RPMI7951 (cell line): ENCODE measurements at regions not wholly inside any gene's neighbourhood (a gene's known extent, or its start where the extent isn't known, plus 50 kb on each side); places are given as distances from the start of the nearest gene placed in this dataset.
A peak's percentile ranks its signal among the peaks of the same experiment; 100 is the strongest.

Experiments
- DNase-seq: peaks from one replicate; pipeline ENCODE4 v3.0.0-alpha.2; 2012; ENCODE audit warnings: low read depth

- DNase-seq = peak; percentile 30
These were observed 74.2 kb upstream of the BMP2 start for GRCh38 chr20:6693178-6693807.

- DNase-seq = peak; percentile 65
These were observed 74.8 kb upstream of the BMP2 start for GRCh38 chr20:6692566-6693173.

GRCh38 chr20:6691516-6691915 lies 76.0 kb upstream of the BMP2 start:
- no peak for DNase-seq

GRCh38 chr20:6689339-6689973 lies 78.0 kb upstream of the BMP2 start:
- no peak for DNase-seq

GRCh38 chr20:6686171-6686570 lies 81.3 kb upstream of the BMP2 start:
- DNase-seq = no peak

GRCh38 chr20:6685626-6686025 lies 81.9 kb upstream of the BMP2 start:
- DNase-seq = no peak

GRCh38 chr20:6685181-6685582 lies 82.3 kb upstream of the BMP2 start:
- peak; percentile 75 for DNase-seq

- DNase-seq = no peak
These were observed 84.2 kb upstream of the BMP2 start for GRCh38 chr20:6683021-6683977.

- no peak for DNase-seq
These were observed 86.6 kb upstream of the BMP2 start for GRCh38 chr20:6680854-6681253.

- no peak for DNase-seq
These were observed 87.0 kb upstream of the BMP2 start for GRCh38 chr20:6680441-6680840.

- DNase-seq = no peak
These were observed 88.4 kb upstream of the BMP2 start for GRCh38 chr20:6679086-6679485.

GRCh38 chr20:6678101-6678500 lies 89.4 kb upstream of the BMP2 start:
- DNase-seq = no peak

GRCh38 chr20:6674831-6675230 lies 92.7 kb upstream of the BMP2 start:
- DNase-seq = no peak

GRCh38 chr20:6673071-6673470 lies 94.4 kb upstream of the BMP2 start:
- no peak for DNase-seq

- no peak for DNase-seq
These were observed 95.7 kb upstream of the BMP2 start for GRCh38 chr20:6671829-6672228.

GRCh38 chr20:6668546-6668945 lies 98.9 kb upstream of the BMP2 start:
- no peak for DNase-seq

GRCh38 chr20:6665621-6666355 lies 101.7 kb upstream of the BMP2 start:
- peak; percentile 38 for DNase-seq

GRCh38 chr20:6665161-6665560 lies 102.3 kb upstream of the BMP2 start:
- DNase-seq = peak; percentile 41

- DNase-seq = peak; percentile 42
These were observed 102.9 kb upstream of the BMP2 start for GRCh38 chr20:6664574-6664973.

- DNase-seq = peak; percentile 81
These were observed 103.6 kb upstream of the BMP2 start for GRCh38 chr20:6663751-6664388.

- DNase-seq = peak; percentile 80
These were observed 104.4 kb upstream of the BMP2 start for GRCh38 chr20:6663104-6663503.
